Pons (tissue), 1 donor: ENCODE measurements at regions not wholly inside any gene's neighbourhood (a gene's known extent, or its start where the extent isn't known, plus 50 kb on each side); places are given as distances from the start of the nearest gene placed in this dataset.
"Not testable (repeated sequence)": the region's sequence is repeated elsewhere in the genome, so short reads cannot be mapped to it uniquely, and the experiment has no call there.

Experiments used
- DNase-seq: peaks from one replicate; pipeline ENCODE4 v3.0.0-alpha.2; 2016; ENCODE audit warnings: low spot score

- no peak for DNase-seq
These were observed 105.4 kb upstream of the BET1 start for GRCh38 chr7:94109556-94109955.

DNA sequence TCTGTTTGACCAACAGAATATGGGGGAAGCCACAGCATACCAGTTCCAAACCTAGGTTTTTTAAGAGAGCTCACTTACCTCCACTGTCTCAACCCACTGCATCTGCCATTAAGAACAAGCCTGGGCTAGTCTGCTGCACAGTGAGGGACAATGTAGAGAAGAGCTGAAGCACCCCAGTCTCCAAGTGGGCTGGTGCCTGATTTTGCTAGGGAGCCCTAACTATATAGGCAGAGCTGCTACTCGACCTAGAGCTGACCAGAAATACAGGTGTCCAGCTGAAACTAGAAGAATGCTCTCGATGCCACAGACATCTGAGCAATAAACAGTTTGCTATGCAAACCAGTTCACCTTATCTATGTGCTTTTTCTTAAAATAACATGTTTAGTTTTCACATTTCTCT, 106.9 kb upstream of the BET1 start:
- no peak for DNase-seq

DNA sequence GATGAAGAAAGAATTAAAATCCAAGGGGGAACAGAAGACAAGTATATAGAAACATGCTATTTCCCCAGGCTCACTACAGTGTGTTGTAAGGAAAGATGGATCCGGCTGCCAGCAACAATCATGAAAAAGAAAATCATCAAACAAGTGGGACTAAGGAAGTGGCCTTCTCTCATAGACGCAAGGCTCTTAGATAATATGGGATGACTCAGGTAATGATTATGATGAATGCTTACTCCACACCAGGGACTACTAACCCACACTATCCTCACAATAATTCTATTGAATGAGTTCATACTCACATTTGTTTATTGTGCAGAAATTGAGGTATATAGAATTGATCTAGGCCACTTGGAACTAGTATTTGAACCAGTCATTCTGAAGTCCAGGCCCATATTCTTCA, 111.2 kb upstream of the BET1 start:
- DNase-seq: no peak

DNA sequence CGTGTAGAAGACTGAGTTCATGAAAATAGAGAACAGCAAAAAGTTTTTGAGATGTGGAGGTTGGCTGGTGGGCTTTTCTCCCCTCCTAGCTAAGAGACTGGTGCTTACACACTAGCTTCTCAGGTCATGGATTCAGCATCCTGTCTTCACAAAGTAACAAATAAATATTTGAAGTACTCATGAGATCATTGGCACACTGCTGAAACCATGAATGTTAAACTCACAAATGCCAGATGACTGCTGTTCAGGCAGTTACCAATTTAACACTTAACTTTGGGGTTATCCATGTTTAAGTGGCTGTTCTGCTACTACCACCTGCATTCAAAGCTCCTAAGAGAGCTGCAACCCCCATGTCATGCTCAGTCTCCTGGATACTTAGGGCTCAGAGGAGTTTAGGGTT, 119.0 kb upstream of the BET1 start:
- DNase-seq: no peak

GRCh38 chr7:94127026-94127425, 122.9 kb upstream of the BET1 start:
- no peak for DNase-seq

GRCh38 chr7:94128072-94128471, 123.9 kb upstream of the BET1 start:
- no peak for DNase-seq

DNA sequence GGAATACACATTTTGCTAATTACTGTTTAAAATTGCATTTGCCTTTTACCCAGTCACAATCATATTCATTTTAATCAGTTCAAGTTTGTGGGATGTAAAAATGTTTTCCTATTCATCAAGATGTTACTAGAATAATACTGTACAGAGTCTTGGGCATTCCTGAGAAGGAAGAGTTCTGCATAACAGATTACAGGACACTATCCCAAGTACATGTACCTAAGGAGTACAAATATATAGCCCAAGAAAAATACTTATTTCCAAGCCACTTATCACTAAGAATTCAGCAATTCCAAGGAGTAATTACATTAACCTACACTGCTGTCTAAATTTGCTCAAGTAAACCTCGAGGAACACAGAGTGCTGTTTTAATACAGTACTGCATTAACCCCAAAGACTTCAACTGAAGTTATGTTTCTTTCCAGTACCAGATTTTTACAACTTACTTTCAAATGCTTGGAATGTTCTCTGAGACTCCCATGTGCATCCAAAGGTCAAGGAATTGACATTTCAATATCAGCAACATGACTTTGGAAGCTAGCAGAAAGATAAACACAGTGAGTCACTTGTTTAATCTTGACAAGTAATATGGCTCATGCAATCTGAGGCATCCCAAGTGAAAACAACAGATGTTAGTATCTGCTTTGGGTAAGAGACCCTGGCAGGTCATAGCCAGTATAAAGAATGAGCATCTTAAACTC, 125.4 kb upstream of the BET1 start:
- peak; percentile 6 for DNase-seq

GRCh38 chr7:94130716-94131115, 126.6 kb upstream of the BET1 start:
- DNase-seq: no peak

DNA sequence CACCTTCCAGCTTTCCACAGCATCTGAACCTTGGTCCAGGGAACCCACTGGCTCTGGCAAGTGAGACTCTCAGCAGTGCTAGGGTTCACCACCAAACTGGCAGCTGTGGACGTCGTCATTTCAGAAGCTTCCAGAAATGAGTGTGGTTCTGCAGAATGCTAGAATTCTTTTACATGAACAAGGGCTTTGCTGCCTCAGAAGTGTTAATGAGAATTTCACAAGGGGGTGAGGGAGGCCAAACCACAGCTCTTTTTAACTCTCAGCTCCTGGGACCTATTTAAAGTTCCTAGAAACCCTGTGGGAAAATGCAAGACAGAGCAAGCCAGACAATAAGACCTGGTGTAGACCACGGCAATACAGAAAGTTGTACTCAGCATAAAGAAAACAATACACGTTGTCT, 129.3 kb upstream of the BET1 start:
- no peak for DNase-seq

DNA sequence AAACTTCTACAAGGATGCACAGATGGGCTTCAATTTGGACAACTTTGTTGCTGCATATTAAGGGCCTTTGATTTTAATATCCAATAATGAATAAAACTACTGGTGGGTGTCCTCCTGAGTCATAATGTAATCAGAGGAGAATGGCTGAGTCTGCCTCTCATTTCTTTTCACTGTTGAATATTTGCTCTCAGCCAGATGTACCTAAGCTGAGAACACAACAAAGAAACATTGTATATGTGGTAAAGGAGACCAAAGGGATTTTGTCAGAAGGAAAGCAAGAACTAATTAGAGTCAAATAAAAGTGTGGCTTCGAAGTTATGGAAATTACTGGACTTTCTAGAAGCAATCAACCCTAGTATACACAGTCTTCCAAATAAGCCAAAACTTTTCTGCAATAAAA, 131.0 kb upstream of the BET1 start:
- DNase-seq: no peak

GRCh38 chr7:94142281-94142680, 138.1 kb upstream of the BET1 start:
- no peak for DNase-seq

GRCh38 chr7:94145602-94146001, 141.4 kb upstream of the BET1 start:
- no peak for DNase-seq

DNA sequence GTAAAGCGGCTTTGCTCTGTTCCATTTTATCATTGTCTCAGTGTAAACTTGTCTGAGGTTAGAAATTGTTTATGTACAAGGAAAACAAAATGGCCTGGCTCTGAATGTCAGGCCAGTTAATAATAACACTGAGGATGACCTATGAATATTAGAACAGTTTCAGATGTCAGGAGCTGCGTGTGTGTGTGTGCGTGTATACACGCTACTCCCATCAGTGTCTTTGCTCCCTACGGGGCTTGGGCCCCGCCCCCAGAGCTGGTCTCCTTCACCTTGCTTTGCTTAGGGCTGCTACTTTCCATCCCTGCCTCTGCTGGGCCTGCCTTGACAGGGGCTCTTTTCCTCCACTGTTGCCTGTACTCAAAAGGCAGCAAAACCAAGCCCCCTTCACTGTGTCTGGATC, 142.3 kb upstream of the BET1 start:
- DNase-seq: no peak

- no peak for DNase-seq
These were observed 145.8 kb upstream of the BET1 start for GRCh38 chr7:94149789-94150545.

- no peak for DNase-seq
These were observed 150.0 kb upstream of the BET1 start for GRCh38 chr7:94154182-94154581.

DNA sequence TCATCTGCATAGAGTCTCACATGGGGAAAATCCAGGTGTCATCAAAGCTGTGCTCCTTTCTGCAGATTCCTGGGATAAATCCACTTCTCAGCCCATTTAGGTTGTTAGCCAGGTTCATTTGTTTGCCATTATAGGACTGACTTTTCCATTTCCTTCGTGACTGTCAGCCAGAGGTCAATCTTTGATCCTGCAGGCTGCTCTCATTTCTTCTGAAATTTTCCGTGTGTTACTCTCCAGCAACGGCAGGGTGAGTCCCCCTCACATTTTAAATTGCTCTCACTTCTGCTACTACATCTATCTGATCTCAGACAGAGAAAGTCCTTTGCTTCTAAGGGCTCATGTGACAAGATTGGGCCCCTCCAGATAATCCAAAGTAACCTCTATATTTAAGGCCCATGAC, 150.7 kb upstream of the BET1 start:
- no peak for DNase-seq

DNA sequence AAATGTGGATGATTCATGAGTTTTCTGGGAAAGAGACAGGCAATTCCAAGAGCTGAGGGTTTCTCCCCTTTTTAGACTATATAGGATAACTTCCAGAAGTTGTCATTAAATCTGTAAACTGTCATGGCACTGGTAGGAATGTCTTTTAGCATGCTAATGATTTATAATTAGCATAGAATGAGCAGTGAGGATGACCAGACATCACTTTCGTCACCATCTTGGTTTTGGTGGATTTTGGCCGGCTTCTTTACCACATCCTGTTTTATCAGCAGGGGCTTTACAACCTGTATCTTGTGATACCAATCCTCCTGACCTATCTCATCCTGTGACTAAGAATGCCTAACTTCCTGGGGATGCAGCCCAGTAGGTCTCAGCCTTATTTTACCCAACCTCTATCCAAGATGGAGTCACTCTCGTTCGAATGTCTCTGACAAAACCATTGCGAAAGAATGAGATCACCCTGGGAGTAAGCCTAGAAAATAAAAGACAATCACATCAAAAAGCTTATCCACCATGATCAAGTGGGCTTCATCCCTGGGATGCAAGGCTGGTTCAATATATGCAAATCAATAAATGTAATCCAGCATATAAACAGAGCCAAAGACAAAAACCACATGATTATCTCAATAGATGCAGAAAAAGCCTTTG, 153.6 kb upstream of the BET1 start:
- not testable (repeated sequence) for DNase-seq

DNA sequence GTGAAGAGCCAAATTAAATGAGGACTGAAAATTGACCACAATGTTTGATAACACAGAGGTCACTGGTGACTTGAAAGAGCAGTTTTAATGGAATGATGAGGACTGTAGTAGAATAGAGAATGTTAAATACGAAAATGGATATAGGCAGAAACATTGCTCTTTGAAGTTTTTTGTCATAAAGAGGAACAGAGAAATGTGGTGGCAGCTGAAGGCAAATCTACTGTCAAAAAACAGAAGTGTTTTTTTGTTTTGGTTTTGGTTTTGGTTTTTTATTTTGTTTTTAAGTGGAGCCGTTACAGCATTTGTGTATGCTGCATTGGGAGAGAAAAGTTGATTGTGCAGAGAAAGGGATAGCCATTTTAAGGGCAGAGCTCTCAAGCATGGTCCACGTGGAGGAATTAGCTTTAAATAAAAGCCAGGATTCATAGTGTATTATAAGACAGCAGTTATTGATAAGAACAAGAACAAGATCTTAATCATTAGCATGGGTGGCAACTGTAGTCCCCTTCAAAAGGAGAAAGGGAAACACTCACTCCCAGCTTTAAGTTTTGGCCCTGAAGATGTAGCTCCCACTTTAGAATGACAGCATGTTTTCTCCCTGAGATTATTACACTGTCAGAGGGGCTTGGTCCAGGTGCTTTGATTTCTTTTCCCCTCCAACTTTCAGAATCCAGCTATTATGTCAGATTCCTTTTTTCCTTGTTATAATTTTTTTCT, 156.7 kb upstream of the BET1 start:
- DNase-seq: peak; percentile 11

DNA sequence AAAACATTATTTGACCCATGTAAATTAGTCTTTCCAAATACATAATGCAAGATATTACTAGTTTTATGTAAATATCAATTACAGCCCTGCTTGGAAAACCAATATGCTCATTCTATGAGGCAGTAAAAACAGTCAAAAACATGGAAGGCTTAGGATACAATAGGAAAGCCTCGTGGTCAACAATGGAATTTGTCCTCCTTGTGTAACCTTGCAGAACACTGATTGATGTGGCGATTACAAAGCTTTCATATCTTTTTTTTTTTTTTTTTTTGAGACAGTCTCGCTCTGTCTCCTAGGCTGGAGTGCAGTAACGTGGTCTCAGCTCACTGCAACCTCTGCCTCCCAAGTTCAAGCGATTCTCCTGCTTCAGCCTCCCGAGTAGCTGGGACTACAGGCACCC, 157.3 kb upstream of the BET1 start:
- DNase-seq: no peak

DNA sequence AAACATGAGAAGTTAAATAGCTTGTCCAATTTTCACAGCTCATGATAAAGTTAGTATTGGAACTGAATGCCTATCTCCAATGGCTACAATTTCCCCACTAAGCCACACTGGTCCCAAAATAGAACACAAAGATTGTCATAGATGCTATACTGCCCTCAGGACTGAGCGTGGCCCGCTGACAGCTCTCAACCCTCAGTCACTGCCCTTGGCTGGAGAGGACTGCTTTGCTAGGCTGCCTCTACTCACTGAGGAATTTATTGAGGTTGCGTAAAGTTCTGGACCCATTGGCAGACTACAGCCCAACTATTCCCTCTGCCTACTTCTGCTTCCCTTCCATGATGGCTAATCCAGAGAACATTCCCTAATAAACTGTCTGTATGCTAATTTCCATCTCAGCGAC, 165.5 kb upstream of the BET1 start:
- DNase-seq: no peak

DNA sequence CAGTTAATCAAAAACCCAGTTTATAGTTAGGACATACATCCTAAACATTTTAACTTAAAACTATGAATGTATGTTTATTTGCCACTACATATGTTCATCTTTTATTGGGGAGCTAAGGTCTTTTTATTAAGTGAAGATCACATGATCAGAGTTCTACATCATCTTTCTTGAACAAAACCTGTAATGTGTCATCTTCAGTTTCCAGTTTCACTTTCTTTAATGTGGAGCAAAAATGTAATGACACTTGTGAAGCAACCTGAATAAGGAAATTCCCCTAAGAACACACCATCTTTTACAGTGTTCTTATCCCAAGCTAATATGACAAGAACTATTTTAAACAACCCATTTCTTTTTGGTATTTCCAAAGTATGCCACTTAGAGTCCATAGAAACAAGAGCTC, 166.7 kb upstream of the BET1 start:
- DNase-seq: no peak

DNA sequence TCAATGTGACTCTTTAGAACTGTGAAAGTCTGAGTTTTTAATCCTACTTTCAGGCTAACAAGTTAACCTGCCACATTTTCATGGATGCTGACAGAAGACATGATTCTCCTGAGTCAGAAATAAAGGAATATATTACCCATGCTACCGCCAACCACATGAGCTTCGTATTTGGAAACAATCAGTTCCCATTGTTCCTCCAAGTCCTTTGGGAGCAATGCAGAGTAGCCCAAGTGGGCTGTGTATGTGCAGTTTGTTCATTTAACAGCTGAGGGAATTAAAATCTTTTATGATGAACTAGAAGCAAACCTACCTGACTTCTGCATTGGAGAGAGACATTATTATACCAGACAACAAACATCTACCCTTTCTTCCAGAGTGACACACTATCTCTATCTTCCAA, 169.3 kb upstream of the BET1 start:
- no peak for DNase-seq

DNA sequence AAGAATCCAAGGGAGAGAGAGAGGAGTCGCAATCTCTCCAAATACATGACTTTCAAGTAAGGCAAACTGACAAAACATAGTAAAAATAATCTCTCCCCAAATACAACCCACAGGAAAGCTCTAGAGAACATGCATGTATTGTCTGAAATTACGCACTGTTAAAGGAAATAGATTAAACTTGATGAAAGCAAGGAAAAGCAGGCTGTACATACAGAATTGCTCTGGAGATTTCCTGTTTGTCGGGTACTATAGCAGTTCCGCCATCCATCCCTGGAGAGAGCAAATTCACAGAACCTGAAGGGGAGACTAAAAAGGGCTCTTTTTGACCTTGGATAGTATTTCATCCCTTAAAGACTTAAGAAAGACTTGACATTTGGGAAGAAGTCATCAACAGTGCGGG, 170.2 kb upstream of the BET1 start:
- no peak for DNase-seq
